Tibial nerve (tissue), 4 donors: ENCODE measurements at regions not wholly inside any gene's neighbourhood (a gene's known extent, or its start where the extent isn't known, plus 50 kb on each side); places are given as distances from the start of the nearest gene placed in this dataset.

ENCODE experiments used
- DNase-seq, 2 donors: peaks; one replicate each; pipeline ENCODE4 v3.0.0-alpha.2; 2019; ENCODE audit warnings: low spot score in 2 of 2
- H3K27ac ChIP-seq, 4 donors: fragments of 200-600 bp; sonication (generic) in 3 of 4; one replicate each; pipeline ENCODE4 v1.5.1; 2017 to 2019; ENCODE audit warnings: mild to moderate bottlenecking in 1 of 4
- H3K27me3 ChIP-seq, 2 donors: fragments of 200-600 bp; sonication (generic) in 1 of 2; one replicate each; pipeline versions ENCODE4 v1.5.1 to v1.6.0; 2017 to 2019
- H3K36me3 ChIP-seq, 3 donors: fragments of 200-600 bp; sonication (generic); one replicate each; pipeline ENCODE4 v1.5.1; 2018 to 2019
- H3K4me1 ChIP-seq, 4 donors: fragments of 200-600 bp; sonication (generic) in 3 of 4; one replicate each; pipeline ENCODE4 v1.5.1; 2017 to 2019
- H3K4me3 ChIP-seq, 4 donors: fragments of 200-600 bp; sonication (generic) in 3 of 4; one replicate each; pipeline ENCODE4 v1.5.1; 2017 to 2019; ENCODE audit warnings: mild to moderate bottlenecking in 1 of 4, moderate library complexity in 1 of 4
- H3K9me3 ChIP-seq, 4 donors: fragments of 200-600 bp; sonication (generic) in 3 of 4; one replicate each; pipeline ENCODE4 v1.5.1; 2017 to 2019
- EP300 ChIP-seq, 2 donors: sonication (generic); formaldehyde crosslinking; IDR thresholded peaks; one replicate each; pipeline ENCODE4 v1.6.1; 2017; ENCODE audit warnings: antibody characterized with exemption in 2 of 2, mild to moderate bottlenecking in 1 of 2
- POLR2A ChIP-seq, 2 donors: fragments of 450-650 bp; IDR thresholded peaks; one replicate each; pipeline ENCODE4 v1.6.1; 2017; ENCODE audit warnings: antibody characterized with exemption in 2 of 2, mild to moderate bottlenecking in 2 of 2, moderate library complexity in 2 of 2
- WGBS, 2 donors: methylation state at CpG; one replicate each; pipeline ENCODE4 v1.1.5; 2018; 5-methylcytosine and 5-hydroxymethylcytosine counted together
- TF ChIP-seq, protein P1 (sequence below), 5 experiments: fragments of 200-600 bp in 3 of 5; fragments of 450-650 bp in 2 of 5; sonication (generic) in 3 of 5; IDR thresholded peaks; one replicate each; pipeline ENCODE4 v1.5.1; 2016 to 2019; ENCODE audit warnings: antibody characterized with exemption in 5 of 5, mild to moderate bottlenecking in 3 of 5, moderate library complexity in 2 of 5

DNA sequence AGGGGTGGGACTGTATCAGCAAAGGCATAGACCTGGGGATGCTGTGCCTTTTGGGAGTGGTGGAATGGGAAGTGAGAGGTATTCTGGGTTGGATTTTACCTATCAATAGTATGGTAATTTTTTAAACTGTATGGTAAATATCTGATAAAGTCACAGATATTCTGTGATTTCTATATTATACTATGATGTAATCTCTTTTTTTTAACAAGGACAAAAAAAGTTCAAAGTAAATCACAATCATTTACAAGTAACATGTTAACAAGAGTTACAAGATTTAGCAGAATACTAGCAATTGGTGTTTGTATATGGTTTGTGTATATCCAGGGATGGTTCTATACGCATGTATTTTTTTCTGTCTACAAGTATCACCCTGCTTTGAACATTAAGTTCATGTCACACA lies 56.0 kb downstream of the BMAL2 start:
- WGBS, 2 donors, result 92 to 98% methylated on average over 1 of the region's 1 CpG
- no peak overlapping the region for H3K4me3 ChIP-seq
- H3K4me1 ChIP-seq, result no peaks in the 10 kb centered on the region
- H3K36me3 ChIP-seq, result no peaks in the 10 kb centered on the region
- TF ChIP-seq POLR2A (IDR thresholded peaks at IDR 0.05) (no peak), EP300 (IDR thresholded peaks at IDR 0.05) (no peak)
- TF ChIP-seq, protein P1, sequence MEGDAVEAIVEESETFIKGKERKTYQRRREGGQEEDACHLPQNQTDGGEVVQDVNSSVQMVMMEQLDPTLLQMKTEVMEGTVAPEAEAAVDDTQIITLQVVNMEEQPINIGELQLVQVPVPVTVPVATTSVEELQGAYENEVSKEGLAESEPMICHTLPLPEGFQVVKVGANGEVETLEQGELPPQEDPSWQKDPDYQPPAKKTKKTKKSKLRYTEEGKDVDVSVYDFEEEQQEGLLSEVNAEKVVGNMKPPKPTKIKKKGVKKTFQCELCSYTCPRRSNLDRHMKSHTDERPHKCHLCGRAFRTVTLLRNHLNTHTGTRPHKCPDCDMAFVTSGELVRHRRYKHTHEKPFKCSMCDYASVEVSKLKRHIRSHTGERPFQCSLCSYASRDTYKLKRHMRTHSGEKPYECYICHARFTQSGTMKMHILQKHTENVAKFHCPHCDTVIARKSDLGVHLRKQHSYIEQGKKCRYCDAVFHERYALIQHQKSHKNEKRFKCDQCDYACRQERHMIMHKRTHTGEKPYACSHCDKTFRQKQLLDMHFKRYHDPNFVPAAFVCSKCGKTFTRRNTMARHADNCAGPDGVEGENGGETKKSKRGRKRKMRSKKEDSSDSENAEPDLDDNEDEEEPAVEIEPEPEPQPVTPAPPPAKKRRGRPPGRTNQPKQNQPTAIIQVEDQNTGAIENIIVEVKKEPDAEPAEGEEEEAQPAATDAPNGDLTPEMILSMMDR (IDR thresholded peaks at IDR 0.05), result no peak
- no peak overlapping the region for H3K27ac ChIP-seq
- DNase-seq, result no peak
- no peaks in the 10 kb centered on the region for H3K9me3 ChIP-seq
- no peaks in the 10 kb centered on the region for H3K27me3 ChIP-seq

DNA sequence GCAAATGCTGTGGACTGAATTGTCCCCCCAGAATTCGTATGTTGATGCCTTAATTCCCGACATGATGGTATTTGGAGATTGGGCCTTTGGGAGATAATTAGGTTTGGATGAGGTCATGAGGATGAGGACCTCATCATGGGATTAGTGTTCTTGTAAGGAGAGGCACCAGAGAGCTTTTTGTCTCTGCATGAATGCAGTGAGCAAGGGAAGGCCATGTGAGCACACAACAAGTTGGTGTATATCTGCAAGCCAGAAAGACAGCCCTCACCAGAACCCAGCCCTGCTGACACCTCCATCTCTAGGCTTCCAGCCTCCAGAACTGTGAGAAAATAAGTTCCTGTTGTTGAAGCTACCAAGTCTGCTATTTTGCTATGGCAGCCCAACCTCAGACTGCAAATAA lies 51.9 kb upstream of the SMCO2 start:
- 83 to 90% methylated on average over 2 of the region's 2 CpGs for WGBS, 2 donors
- H3K4me1 ChIP-seq, result no peaks in the 10 kb centered on the region
- no peak overlapping the region for H3K4me3 ChIP-seq
- H3K27ac ChIP-seq, result no peak overlapping the region
- no peaks in the 10 kb centered on the region for H3K36me3 ChIP-seq
- TF ChIP-seq POLR2A (IDR thresholded peaks at IDR 0.05) (no peak), EP300 (IDR thresholded peaks at IDR 0.05) (no peak)
- TF ChIP-seq, protein P1 (IDR thresholded peaks at IDR 0.05), result no peak
- no peaks in the 10 kb centered on the region for H3K9me3 ChIP-seq
- no peaks in the 10 kb centered on the region for H3K27me3 ChIP-seq
- DNase-seq, result no peak

- no peaks in the 10 kb centered on the region for H3K27me3 ChIP-seq
- no peaks in the 10 kb centered on the region for H3K4me1 ChIP-seq
- TF ChIP-seq EP300 (IDR thresholded peaks at IDR 0.05) (no peak), POLR2A (IDR thresholded peaks at IDR 0.05) (no peak)
- TF ChIP-seq, protein P1 (IDR thresholded peaks at IDR 0.05), result no peak
- no peaks in the 10 kb centered on the region for H3K36me3 ChIP-seq
- H3K4me3 ChIP-seq, result no peak overlapping the region
- H3K27ac ChIP-seq, result no peak overlapping the region
- H3K9me3 ChIP-seq, result no peaks in the 10 kb centered on the region
- DNase-seq, result no peak
- WGBS, 2 donors, result 80 to 89% methylated on average over 6 of the region's 6 CpGs
Measured at GRCh38 chr12:27396216-27396815, 50.2 kb upstream of the SMCO2 start.
